Uterus (tissue), 2 donors: ENCODE measurements at regions not wholly inside any gene's neighbourhood (a gene's known extent, or its start where the extent isn't known, plus 50 kb on each side); places are given as distances from the start of the nearest gene placed in this dataset.

ENCODE experiments used
- CTCF ChIP-seq, 4 experiments: fragments of 200-600 bp in 2 of 4; fragments of 450-650 bp in 2 of 4; sonication (generic) in 2 of 4; IDR thresholded peaks; one replicate each; pipeline ENCODE4 v1.5.1; 2016 to 2019; ENCODE audit warnings: antibody characterized with exemption in 4 of 4, mild to moderate bottlenecking in 2 of 4, moderate library complexity in 1 of 4
- POLR2A ChIP-seq, 2 donors: fragments of 450-650 bp; IDR thresholded peaks; one replicate each; pipeline ENCODE4 v1.6.1; 2016; ENCODE audit warnings: antibody characterized with exemption in 2 of 2, mild to moderate bottlenecking in 1 of 2, moderate library complexity in 1 of 2

GRCh38 chr4:37070041-37070440, 174.5 kb upstream of the NWD2 start:
- no peak for TF ChIP-seq CTCF (IDR thresholded peaks at IDR 0.05)
- TF ChIP-seq POLR2A (IDR thresholded peaks at IDR 0.05), result no peak
